ENCODE measurements at regions not wholly inside any gene's neighbourhood (a gene's known extent, or its start where the extent isn't known, plus 50 kb on each side); places are given as distances from the start of the nearest gene placed in this dataset.

GRCh38 chr14:41986700-41987099 is 380.0 kb downstream of the LRFN5 start:
- no peak for ATAC-seq (ENCODE audit: insufficient number of reproducible peaks, low FRiP score, low read depth)
- Histone ChIP-seq H3K36me3 (no peaks in the 10 kb centered on the region), H3K4me1 (ENCODE audit: control insufficient read depth in 1 of 2, low read depth in 2 of 2) (no peaks in the 10 kb centered on the region), H3K27me3 (replicated peaks; ENCODE audit: insufficient read depth) (no peaks in the 10 kb centered on the region), H3K9me3 (no peaks in the 10 kb centered on the region), H3K4me3 (no peak overlapping the region), H3K27ac (no peak overlapping the region)
- no peak for DNase-seq (ENCODE audit: low spot score)
- no peak for TF ChIP-seq CTCF (IDR thresholded peaks at IDR 0.05)

- TF ChIP-seq CTCF (IDR thresholded peaks at IDR 0.05) = no peak
- Histone ChIP-seq H3K9me3 (no peaks in the 10 kb centered on the region), H3K27me3 (replicated peaks; ENCODE audit: insufficient read depth) (no peaks in the 10 kb centered on the region), H3K36me3 (no peaks in the 10 kb centered on the region), H3K4me3 (no peak overlapping the region), H3K27ac (no peak overlapping the region), H3K4me1 (ENCODE audit: control insufficient read depth in 1 of 2, low read depth in 2 of 2) (no peaks in the 10 kb centered on the region)
- DNase-seq (ENCODE audit: low spot score) = no peak
- no peak for ATAC-seq (ENCODE audit: insufficient number of reproducible peaks, low FRiP score, low read depth)
These were observed 379.5 kb downstream of the LRFN5 start for GRCh38 chr14:41986083-41986645.

GRCh38 chr14:41973178-41973577 is 366.5 kb downstream of the LRFN5 start:
- ATAC-seq (ENCODE audit: insufficient number of reproducible peaks, low FRiP score, low read depth) (no peak), DNase-seq (ENCODE audit: low spot score) (no peak)
- no peaks in the 10 kb centered on the region for H3K27me3 ChIP-seq (replicated peaks; ENCODE audit: insufficient read depth)
- no peak overlapping the region for H3K27ac ChIP-seq
- no peak for TF ChIP-seq CTCF (IDR thresholded peaks at IDR 0.05)
- H3K4me1 ChIP-seq (ENCODE audit: control insufficient read depth in 1 of 2, low read depth in 2 of 2) = no peaks in the 10 kb centered on the region
- H3K36me3 ChIP-seq = no peaks in the 10 kb centered on the region
- peaks cover 3% of the 10 kb centered on the region for H3K9me3 ChIP-seq
- H3K4me3 ChIP-seq = no peak overlapping the region

- Histone ChIP-seq H3K36me3 (no peaks in the 10 kb centered on the region), H3K27ac (no peak overlapping the region), H3K4me3 (no peak overlapping the region), H3K27me3 (replicated peaks; ENCODE audit: insufficient read depth) (no peaks in the 10 kb centered on the region), H3K9me3 (peaks cover 3% of the 10 kb centered on the region), H3K4me1 (ENCODE audit: control insufficient read depth in 1 of 2, low read depth in 2 of 2) (no peaks in the 10 kb centered on the region)
- ATAC-seq (ENCODE audit: insufficient number of reproducible peaks, low FRiP score, low read depth) (no peak), DNase-seq (ENCODE audit: low spot score) (no peak)
- TF ChIP-seq CTCF (IDR thresholded peaks at IDR 0.05) = no peak
These were observed 365.9 kb downstream of the LRFN5 start for GRCh38 chr14:41972531-41972930.

GRCh38 chr14:41960281-41960680 is 353.6 kb downstream of the LRFN5 start:
- no peaks in the 10 kb centered on the region for H3K36me3 ChIP-seq
- DNase-seq (ENCODE audit: low spot score) (no peak), ATAC-seq (ENCODE audit: insufficient number of reproducible peaks, low FRiP score, low read depth) (no peak)
- no peaks in the 10 kb centered on the region for H3K27me3 ChIP-seq (replicated peaks; ENCODE audit: insufficient read depth)
- H3K27ac ChIP-seq = no peak overlapping the region
- no peak overlapping the region for H3K4me3 ChIP-seq
- H3K9me3 ChIP-seq = no peaks in the 10 kb centered on the region
- H3K4me1 ChIP-seq (ENCODE audit: control insufficient read depth in 1 of 2, low read depth in 2 of 2) = no peaks in the 10 kb centered on the region
- TF ChIP-seq CTCF (IDR thresholded peaks at IDR 0.05) = no peak

All from thoracic aorta (tissue), 2 donors.